Suprapubic skin (tissue), 4 donors: ENCODE measurements at regions not wholly inside any gene's neighbourhood (a gene's known extent, or its start where the extent isn't known, plus 50 kb on each side); places are given as distances from the start of the nearest gene placed in this dataset.

Experiments
- CTCF ChIP-seq, 2 donors: fragments of 200-600 bp in 1 of 2; fragments of 450-650 bp in 1 of 2; sonication (generic) in 1 of 2; IDR thresholded peaks; one replicate each; pipeline ENCODE4 v1.5.1; 2016 to 2019; ENCODE audit warnings: antibody characterized with exemption in 2 of 2, mild to moderate bottlenecking in 1 of 2, moderate library complexity in 1 of 2
- EP300 ChIP-seq: sonication (generic); formaldehyde crosslinking; IDR thresholded peaks from one replicate; pipeline ENCODE4 v1.6.1; 2017; ENCODE audit warnings: antibody characterized with exemption
- POLR2A ChIP-seq, 2 donors: fragments of 450-650 bp; IDR thresholded peaks; one replicate each; pipeline ENCODE4 v1.6.1; 2017; ENCODE audit warnings: antibody characterized with exemption in 2 of 2, mild to moderate bottlenecking in 2 of 2, moderate library complexity in 2 of 2
- POLR2AphosphoS5 ChIP-seq, 3 donors: sonication (generic); formaldehyde crosslinking; IDR thresholded peaks; one replicate each; pipeline ENCODE4 v1.6.1; 2017; ENCODE audit warnings: antibody characterized with exemption in 3 of 3

GRCh38 chr3:106217745-106218144 is 348.9 kb upstream of the CBLB start:
- TF ChIP-seq CTCF (IDR thresholded peaks at IDR 0.05) (no peak), POLR2A (IDR thresholded peaks at IDR 0.05) (no peak), EP300 (no peak), POLR2AphosphoS5 (IDR thresholded peaks at IDR 0.05) (no peak)
